GM21528 (cell line): ENCODE measurements at regions not wholly inside any gene's neighbourhood (a gene's known extent, or its start where the extent isn't known, plus 50 kb on each side); places are given as distances from the start of the nearest gene placed in this dataset.
"Not testable (repeated sequence)": the region's sequence is repeated elsewhere in the genome, so short reads cannot be mapped to it uniquely, and the experiment has no call there.

Experiments used
- ATAC-seq: cut with Tn5 transposase; IDR thresholded peaks from one replicate; pipeline ENCODE4 v1.9.1; 2021; ENCODE audit warnings: mild to moderate bottlenecking, moderate library complexity; ENCODE audit not compliant: unreplicated experiment, low FRiP score

DNA sequence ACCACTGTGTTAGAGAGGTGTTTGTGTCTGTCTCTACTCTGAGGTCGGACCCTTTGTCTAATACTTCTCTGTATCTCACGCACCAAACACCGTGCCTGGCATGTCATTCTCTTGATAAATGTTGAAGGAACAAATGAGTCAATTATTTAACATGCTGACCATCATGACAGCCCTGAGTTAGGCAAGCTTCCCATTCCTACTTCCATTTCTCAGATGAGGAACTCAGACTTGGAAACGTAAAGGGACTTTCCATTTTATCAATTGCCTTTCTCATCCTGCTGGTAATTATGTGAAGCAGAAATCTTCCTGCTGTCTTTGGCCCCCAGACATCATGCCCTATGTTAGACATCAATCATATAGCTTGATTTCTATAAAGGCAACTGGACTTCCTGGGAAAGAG, 227.0 kb upstream of the ECI2 start:
- ATAC-seq, result no peak

GRCh38 chr6:4360920-4361319, 225.5 kb upstream of the ECI2 start:
- ATAC-seq, result no peak

GRCh38 chr6:4359108-4359730, 223.8 kb upstream of the ECI2 start:
- no peak for ATAC-seq

DNA sequence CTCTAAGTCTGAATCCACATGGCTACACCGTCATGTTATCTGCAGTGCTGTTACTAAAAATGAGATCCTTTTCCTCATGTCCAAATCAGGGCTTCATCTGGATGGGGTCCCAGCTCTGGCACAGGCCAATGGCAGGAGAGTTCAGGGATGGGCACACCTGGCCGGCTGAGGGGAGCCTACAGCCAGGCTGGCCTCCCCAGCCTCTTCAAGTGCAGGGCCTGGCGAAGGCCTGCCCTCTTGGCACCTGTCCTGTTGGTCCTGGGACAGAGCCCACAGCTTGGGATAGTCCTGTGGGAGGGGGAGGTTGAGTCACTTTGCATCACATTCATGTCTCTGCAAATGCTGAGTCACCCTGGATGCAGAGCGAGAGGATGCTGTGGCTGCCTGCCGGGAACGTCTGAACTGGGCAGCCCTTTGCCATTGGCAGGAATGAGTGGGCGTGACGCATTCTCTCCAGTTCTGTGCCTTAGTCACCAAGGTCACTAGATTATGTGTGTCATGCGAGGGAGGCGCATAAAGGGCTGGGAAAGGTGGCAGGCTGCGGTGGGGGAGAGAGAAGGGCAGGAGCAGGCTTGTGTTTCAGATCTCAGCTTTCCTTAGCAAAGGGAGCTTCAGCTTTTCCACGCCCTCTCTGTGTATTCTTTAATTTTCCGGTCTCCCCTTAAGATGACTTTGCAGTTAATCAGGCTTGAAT, 223.2 kb upstream of the ECI2 start:
- ATAC-seq, result no peak

DNA sequence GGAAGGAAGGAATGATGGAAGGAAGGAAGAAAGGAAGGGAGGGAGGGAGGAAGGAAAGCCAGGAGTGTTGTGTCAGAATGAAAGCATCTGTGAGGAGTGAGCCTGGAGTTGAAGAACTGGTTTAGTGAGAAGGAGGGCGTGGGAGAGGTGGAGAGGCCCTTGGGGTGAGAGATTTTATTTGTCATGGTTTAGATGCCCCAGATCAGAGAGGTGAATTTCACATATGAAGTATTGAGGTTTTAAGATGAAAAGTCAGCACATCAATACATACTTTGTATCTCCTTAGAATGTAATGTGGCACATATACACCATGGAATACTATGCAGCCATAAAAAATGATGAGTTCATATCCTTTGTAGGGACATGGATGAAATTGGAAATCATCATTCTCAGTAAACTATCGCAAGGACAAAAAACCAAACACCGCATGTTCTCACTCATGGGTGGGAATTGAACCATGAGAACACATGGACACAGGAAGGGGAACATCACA, 222.3 kb upstream of the ECI2 start:
- not testable (repeated sequence) for ATAC-seq

- no peak for ATAC-seq
These were observed 221.7 kb upstream of the ECI2 start for GRCh38 chr6:4356899-4357659.

DNA sequence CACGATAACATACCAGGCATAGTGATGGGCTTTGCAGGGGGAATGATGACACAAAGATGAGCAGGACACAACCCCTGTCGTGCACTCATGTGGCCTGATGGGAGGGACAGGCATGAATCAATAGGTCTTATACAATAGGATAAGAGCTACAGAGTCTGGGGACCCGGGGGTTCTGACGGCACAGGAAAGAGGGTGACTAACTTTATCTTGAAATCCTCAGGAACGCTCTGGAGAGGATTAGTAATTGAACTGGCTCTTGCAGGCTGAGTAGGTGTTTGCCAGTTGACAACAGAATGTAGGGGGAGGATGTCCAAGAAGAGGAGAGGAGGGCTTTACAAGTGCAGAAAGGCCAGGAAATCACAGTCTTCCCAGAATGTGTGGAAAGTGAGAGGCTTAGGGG, 219.9 kb upstream of the ECI2 start:
- ATAC-seq, result no peak

- no peak for ATAC-seq
These were observed 218.8 kb upstream of the ECI2 start for GRCh38 chr6:4354181-4354580.

GRCh38 chr6:4352731-4353130, 217.4 kb upstream of the ECI2 start:
- ATAC-seq, result no peak

DNA sequence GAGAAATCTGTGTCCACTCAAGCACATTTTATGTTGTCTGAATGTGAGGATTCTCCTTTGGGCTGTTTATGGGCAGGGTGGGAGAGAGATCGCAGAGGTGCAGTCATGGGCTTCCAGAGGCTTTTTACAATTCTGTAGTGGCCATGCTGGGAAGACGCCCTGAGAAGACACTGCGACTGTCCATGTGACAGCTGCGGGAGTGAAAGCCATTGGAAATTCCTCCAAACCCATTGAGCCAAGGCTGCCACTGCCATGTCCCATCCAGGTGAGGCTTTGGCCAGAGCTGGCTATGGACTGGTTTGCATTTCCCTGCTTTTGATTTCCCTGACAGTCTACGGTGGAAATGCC, 216.9 kb upstream of the ECI2 start:
- no peak for ATAC-seq

- ATAC-seq, result no peak
These were observed 216.3 kb upstream of the ECI2 start for GRCh38 chr6:4351520-4352321.

DNA sequence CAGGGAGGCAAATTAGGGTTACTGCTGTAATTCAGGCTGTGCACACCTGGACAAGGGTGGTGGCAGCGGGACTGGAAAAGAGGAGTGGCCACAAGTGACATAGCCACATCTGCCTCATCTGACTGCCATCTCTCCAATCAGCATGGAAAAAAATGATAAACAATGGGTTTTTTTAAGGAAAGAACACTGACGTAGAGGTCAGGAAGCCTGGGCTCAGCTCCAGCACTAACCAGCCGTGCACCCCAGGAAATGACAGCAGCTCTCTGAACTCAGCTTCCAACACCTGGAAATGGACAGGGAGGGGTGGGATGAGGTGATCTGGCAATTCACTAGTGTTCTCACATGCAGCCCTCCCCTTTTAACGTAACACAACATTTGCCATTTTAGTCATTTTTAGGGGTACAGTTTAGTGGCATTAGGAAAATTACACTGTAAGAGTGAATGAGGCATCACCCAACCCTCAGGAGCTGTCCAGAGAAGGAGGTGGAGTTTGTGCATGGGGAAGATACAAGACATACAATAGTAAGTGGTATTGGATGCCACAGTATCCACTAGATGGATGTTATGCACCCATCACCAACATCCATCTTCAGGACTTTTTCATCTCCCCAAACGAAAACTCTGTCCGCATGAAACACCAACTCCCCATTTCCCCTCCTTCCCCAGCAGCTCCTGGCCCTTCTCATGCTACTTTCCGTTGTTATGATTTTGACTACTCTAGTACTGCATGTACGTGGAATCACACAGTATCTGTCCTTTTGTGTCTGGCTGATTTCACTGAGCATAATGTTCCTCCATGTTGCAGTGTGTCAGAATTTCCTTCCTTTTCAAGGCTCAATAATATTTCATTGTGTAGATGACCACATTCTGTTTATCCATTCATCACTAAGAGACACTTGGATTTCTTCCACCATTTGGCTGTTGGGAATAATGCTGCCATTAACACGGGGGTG, 215.5 kb upstream of the ECI2 start:
- ATAC-seq, result no peak

DNA sequence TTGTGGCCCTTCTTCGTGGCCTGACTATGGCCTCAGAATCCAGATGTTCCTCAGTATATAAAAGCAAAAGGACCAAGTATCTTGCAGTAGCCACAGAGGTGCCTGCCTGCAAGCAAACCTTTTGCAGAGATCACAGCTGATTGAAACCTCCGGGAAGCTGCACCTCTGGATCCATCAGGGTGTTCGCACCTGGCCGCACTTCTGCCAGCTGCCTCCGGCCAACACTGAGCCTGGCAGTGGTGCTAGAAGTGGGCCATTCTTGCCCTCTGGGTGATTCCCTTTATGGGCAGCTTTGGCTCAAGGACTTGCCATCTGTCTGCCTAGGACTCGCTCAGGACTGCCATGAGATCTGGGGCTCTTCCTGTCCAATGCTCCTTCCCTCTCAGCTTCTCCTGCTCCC, 214.6 kb upstream of the ECI2 start:
- no peak for ATAC-seq

- no peak for ATAC-seq
These were observed 213.9 kb upstream of the ECI2 start for GRCh38 chr6:4349323-4349722.

DNA sequence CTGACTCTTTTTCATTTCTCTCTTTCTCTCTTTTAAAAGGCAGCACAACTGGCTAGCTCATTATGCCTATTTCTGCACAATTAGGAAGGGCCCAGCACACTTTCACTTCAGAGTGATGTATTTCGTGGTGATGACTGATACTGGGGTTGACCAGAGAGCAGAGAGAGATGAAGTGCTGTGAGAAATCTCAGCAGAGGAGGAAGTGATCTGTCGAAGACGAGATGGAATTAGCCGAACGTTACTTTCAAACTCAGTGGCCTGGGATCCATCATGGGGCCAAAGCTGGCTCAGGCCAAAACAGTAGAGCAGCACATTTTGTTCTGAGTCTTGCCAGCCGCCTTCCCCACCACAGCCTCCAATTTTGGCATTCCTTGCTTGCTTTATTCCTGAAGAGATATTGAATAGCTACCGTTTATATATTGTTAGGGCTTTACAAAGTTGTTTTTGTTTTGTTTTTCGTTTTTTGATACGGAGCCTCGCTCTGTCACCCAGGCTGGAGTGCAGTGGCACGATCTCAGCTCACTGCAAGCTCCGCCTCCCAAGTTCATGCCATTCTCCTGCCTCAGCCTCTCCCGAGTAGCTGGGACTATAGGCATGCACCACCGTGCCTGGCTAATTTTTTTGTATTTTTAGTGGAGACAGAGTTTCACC, 213.2 kb upstream of the ECI2 start:
- no peak for ATAC-seq

GRCh38 chr6:4347877-4348276, 212.5 kb upstream of the ECI2 start:
- ATAC-seq, result no peak

- ATAC-seq, result no peak
These were observed 211.4 kb upstream of the ECI2 start for GRCh38 chr6:4346659-4347333.

DNA sequence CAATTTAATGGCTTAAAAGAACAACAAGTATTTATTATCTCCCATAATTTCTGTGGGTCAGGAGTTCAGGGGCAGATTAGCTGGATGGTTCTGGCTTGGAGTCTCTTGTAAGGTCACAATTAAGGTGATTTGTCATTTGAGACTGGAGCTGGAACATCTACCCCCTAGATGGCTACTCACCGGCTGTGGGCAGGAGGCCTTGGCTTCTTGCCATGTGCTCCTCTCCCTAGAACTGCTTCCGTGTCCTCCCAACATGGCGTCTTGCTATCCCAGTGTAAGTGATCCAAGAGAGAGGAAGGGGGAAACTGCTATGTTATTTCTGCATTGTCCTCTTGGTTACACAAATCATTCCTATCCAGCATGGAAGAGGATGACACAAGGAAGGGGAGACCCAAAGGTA, 210.2 kb upstream of the ECI2 start:
- no peak for ATAC-seq
